GM12874 (cell line): ENCODE measurements at regions not wholly inside any gene's neighbourhood (a gene's known extent, or its start where the extent isn't known, plus 50 kb on each side); places are given as distances from the start of the nearest gene placed in this dataset.
A peak's percentile ranks its signal among the peaks of the same experiment; 100 is the strongest.

Experiments used
- CTCF ChIP-seq: IDR thresholded peaks from 2 replicates; pipeline ENCODE4 v1.5.1; 2011; ENCODE audit warnings: low read depth, mild to moderate bottlenecking, control low read depth, low read length, moderate library complexity; ENCODE audit not compliant: insufficient read depth

GRCh38 chr16:86753399-86753798, 175.1 kb downstream of the FOXL1 start:
- TF ChIP-seq CTCF = no peak

GRCh38 chr16:86755571-86756006, 177.2 kb downstream of the FOXL1 start:
- no peak for TF ChIP-seq CTCF

- no peak for TF ChIP-seq CTCF
These were observed 178.7 kb downstream of the FOXL1 start for GRCh38 chr16:86756882-86757703.

- TF ChIP-seq CTCF = no peak
These were observed 179.3 kb downstream of the FOXL1 start for GRCh38 chr16:86757704-86758040.

GRCh38 chr16:86758932-86759331, 180.6 kb downstream of the FOXL1 start:
- TF ChIP-seq CTCF = no peak

GRCh38 chr16:86761111-86762031, 183.0 kb downstream of the FOXL1 start:
- peak; percentile 79 for TF ChIP-seq CTCF

GRCh38 chr16:86762095-86762494, 183.7 kb downstream of the FOXL1 start:
- TF ChIP-seq CTCF = no peak
